Heart left ventricle (tissue), 13 donors: ENCODE measurements at regions not wholly inside any gene's neighbourhood (a gene's known extent, or its start where the extent isn't known, plus 50 kb on each side); places are given as distances from the start of the nearest gene placed in this dataset.

Experiments used
- POLR2A ChIP-seq, 2 donors: fragments of 450-650 bp; IDR thresholded peaks; one replicate each; pipeline ENCODE4 v1.6.1; 2017; ENCODE audit warnings: antibody characterized with exemption in 2 of 2, mild to moderate bottlenecking in 2 of 2, moderate library complexity in 2 of 2
- TF ChIP-seq, protein P1 (sequence below), 12 donors: fragments of 200-600 bp; sonication (generic) in 4 of 12; IDR thresholded peaks; one replicate each; pipeline versions ENCODE4 v1.5.0 to v1.8.0; 2018 to 2022; ENCODE audit warnings: antibody characterized with exemption in 12 of 12, mild to moderate bottlenecking in 5 of 12
- donor health status: ischemic (EF 13 %, LVEDD 7.1; RV severe dilation, severe dysfunction).
- donor health status: DM: no; HTN: yes; CAD: no.
- donor health status: DM: no; HTN: no; CAD: no.
- donor health status: ischemic (EF 25% LVEDD 6.9; RV normal size, moderate dysfunction).
- donor health status: ischemic (EF 25% LVEDD 5.7; RV mildly dilated, moderate dysfunction).
- donor health status: ischemic (EF 35%, LVEDD 5.7; RV mildly dilated, moderate dysfunction).
- donor health status: nonischemic (EF 11% LVEDD 7.7; RV severe dilation, severe dysfunction).
- donor health status: DM: yes; HTN: yes; CAD: no.
- donor health status: PGD.
- donor health status: ischemic (EF 29% LVEDD 5.4; RV normal size, mild dysfunction).
- donor health status: nonischemic (EF 23%, LVEDD 6.1; RV moderate dilation, normal function).

DNA sequence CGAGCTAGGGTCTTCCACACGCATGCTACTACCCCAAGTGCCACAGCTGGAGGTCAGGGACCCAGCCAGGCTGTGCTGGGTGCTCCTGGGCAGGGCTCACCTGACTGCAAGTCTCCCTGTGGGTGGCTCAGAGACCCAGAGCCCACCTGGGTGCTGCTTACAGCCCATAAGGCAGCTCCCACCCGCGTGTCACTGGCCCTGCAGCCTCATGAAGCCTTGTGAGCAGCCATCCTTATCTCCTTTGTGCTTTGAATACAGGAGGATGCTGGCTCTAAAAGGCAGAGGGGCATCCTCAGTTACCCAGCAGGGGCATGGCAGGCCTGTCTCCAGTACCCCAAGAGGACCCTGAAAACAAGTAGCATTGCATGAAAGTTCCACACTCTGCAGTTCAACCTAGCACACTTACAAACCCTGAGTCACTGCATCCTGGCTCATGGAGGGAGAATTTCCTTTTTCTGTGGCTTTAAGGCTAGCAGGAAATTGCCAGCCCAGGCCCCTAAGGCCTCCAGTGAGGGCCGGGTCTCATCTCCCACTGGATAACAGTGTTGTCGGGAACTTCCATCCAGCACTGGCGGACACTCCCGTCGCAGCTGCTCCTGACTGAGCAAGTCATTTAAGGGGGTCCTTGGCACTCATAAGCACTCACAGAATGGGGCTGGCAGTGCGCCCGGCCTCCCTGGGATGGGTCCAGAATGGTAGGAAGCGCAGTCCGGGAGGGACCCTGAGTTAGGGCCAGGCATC, 137.1 kb downstream of the RPIA start:
- TF ChIP-seq, protein P1, sequence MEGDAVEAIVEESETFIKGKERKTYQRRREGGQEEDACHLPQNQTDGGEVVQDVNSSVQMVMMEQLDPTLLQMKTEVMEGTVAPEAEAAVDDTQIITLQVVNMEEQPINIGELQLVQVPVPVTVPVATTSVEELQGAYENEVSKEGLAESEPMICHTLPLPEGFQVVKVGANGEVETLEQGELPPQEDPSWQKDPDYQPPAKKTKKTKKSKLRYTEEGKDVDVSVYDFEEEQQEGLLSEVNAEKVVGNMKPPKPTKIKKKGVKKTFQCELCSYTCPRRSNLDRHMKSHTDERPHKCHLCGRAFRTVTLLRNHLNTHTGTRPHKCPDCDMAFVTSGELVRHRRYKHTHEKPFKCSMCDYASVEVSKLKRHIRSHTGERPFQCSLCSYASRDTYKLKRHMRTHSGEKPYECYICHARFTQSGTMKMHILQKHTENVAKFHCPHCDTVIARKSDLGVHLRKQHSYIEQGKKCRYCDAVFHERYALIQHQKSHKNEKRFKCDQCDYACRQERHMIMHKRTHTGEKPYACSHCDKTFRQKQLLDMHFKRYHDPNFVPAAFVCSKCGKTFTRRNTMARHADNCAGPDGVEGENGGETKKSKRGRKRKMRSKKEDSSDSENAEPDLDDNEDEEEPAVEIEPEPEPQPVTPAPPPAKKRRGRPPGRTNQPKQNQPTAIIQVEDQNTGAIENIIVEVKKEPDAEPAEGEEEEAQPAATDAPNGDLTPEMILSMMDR (IDR thresholded peaks at IDR 0.05), result no peak
- TF ChIP-seq POLR2A (IDR thresholded peaks at IDR 0.05), result no peak
